ENCODE measurements at regions not wholly inside any gene's neighbourhood (a gene's known extent, or its start where the extent isn't known, plus 50 kb on each side); places are given as distances from the start of the nearest gene placed in this dataset.

- ATAC-seq = no peak
These were observed 270.9 kb upstream of the PLXNA2 start for GRCh38 chr1:208515129-208515528.

GRCh38 chr1:208516780-208517179 is 272.6 kb upstream of the PLXNA2 start:
- no peaks in the 10 kb centered on the region for H3K27me3 Mint-ChIP-seq (ENCODE audit: low read depth)
- no peaks in the 10 kb centered on the region for H3K4me1 Mint-ChIP-seq (ENCODE audit: low read depth)
- DNase-seq (no peak), ATAC-seq (no peak)
- H3K36me3 Mint-ChIP-seq (ENCODE audit: insufficient read depth) = no peaks in the 10 kb centered on the region
- H3K4me3 Mint-ChIP-seq = no peak overlapping the region
- peaks cover 8% of the 10 kb centered on the region for H3K9me3 Mint-ChIP-seq

More at GRCh38 chr1:208515129-208515528, 270.9 kb upstream of the PLXNA2 start:
- peaks cover 8% of the 10 kb centered on the region for H3K9me3 Mint-ChIP-seq
- H3K36me3 Mint-ChIP-seq (ENCODE audit: insufficient read depth) = no peaks in the 10 kb centered on the region
- H3K4me1 Mint-ChIP-seq (ENCODE audit: low read depth) = no peaks in the 10 kb centered on the region
- no peaks in the 10 kb centered on the region for H3K27me3 Mint-ChIP-seq (ENCODE audit: low read depth)
- DNase-seq = no peak
- no peak overlapping the region for H3K4me3 Mint-ChIP-seq

- no peak for DNase-seq
- no peak for ATAC-seq
These were observed 276.4 kb upstream of the PLXNA2 start for GRCh38 chr1:208520438-208521099.

GRCh38 chr1:208521534-208521933 is 277.4 kb upstream of the PLXNA2 start:
- ATAC-seq = no peak
- Mint-ChIP-seq H3K9me3 (peaks cover 5% of the 10 kb centered on the region), H3K27me3 (ENCODE audit: low read depth) (no peaks in the 10 kb centered on the region)

More at GRCh38 chr1:208520438-208521099, 276.4 kb upstream of the PLXNA2 start:
- H3K4me1 Mint-ChIP-seq (ENCODE audit: low read depth) = no peaks in the 10 kb centered on the region
- H3K36me3 Mint-ChIP-seq (ENCODE audit: insufficient read depth) = no peaks in the 10 kb centered on the region
- no peak overlapping the region for H3K4me3 Mint-ChIP-seq
- peaks cover 5% of the 10 kb centered on the region for H3K9me3 Mint-ChIP-seq
- no peaks in the 10 kb centered on the region for H3K27me3 Mint-ChIP-seq (ENCODE audit: low read depth)

GRCh38 chr1:208523007-208523406 is 278.8 kb upstream of the PLXNA2 start:
- H3K4me3 Mint-ChIP-seq = no peak overlapping the region
- DNase-seq = no peak

More at GRCh38 chr1:208521534-208521933, 277.4 kb upstream of the PLXNA2 start:
- no peaks in the 10 kb centered on the region for H3K4me1 Mint-ChIP-seq (ENCODE audit: low read depth)
- H3K4me3 Mint-ChIP-seq = no peak overlapping the region
- H3K36me3 Mint-ChIP-seq (ENCODE audit: insufficient read depth) = no peaks in the 10 kb centered on the region
- no peak for DNase-seq

GRCh38 chr1:208524376-208524775 is 280.2 kb upstream of the PLXNA2 start:
- no peaks in the 10 kb centered on the region for H3K36me3 Mint-ChIP-seq (ENCODE audit: insufficient read depth)

More at GRCh38 chr1:208523007-208523406, 278.8 kb upstream of the PLXNA2 start:
- Mint-ChIP-seq H3K36me3 (ENCODE audit: insufficient read depth) (no peaks in the 10 kb centered on the region), H3K4me1 (ENCODE audit: low read depth) (no peaks in the 10 kb centered on the region), H3K9me3 (no peaks in the 10 kb centered on the region), H3K27me3 (ENCODE audit: low read depth) (peaks cover 3% of the 10 kb centered on the region)
- ATAC-seq = no peak

GRCh38 chr1:208524925-208525324 is 280.7 kb upstream of the PLXNA2 start:
- H3K9me3 Mint-ChIP-seq = no peaks in the 10 kb centered on the region
- peaks cover 3% of the 10 kb centered on the region for H3K27me3 Mint-ChIP-seq (ENCODE audit: low read depth)
- ATAC-seq (no peak), DNase-seq (no peak)
- no peak overlapping the region for H3K4me3 Mint-ChIP-seq
- no peaks in the 10 kb centered on the region for H3K36me3 Mint-ChIP-seq (ENCODE audit: insufficient read depth)
- H3K4me1 Mint-ChIP-seq (ENCODE audit: low read depth) = no peaks in the 10 kb centered on the region

More at GRCh38 chr1:208524376-208524775, 280.2 kb upstream of the PLXNA2 start:
- H3K9me3 Mint-ChIP-seq = no peaks in the 10 kb centered on the region
- H3K27me3 Mint-ChIP-seq (ENCODE audit: low read depth) = peaks cover 3% of the 10 kb centered on the region
- ATAC-seq = no peak
- no peak for DNase-seq
- H3K4me1 Mint-ChIP-seq (ENCODE audit: low read depth) = no peaks in the 10 kb centered on the region
- no peak overlapping the region for H3K4me3 Mint-ChIP-seq

GRCh38 chr1:208525417-208525816 is 281.2 kb upstream of the PLXNA2 start:
- Mint-ChIP-seq H3K4me3 (no peak overlapping the region), H3K9me3 (no peaks in the 10 kb centered on the region), H3K27me3 (ENCODE audit: low read depth) (peaks cover 3% of the 10 kb centered on the region), H3K4me1 (ENCODE audit: low read depth) (no peaks in the 10 kb centered on the region), H3K36me3 (ENCODE audit: insufficient read depth) (no peaks in the 10 kb centered on the region)
- DNase-seq = no peak
- ATAC-seq = no peak

GRCh38 chr1:208526613-208527125 is 282.5 kb upstream of the PLXNA2 start:
- ATAC-seq (no peak), DNase-seq (no peak)
- Mint-ChIP-seq H3K27me3 (ENCODE audit: low read depth) (peaks cover 3% of the 10 kb centered on the region), H3K4me1 (ENCODE audit: low read depth) (no peaks in the 10 kb centered on the region), H3K36me3 (ENCODE audit: insufficient read depth) (no peaks in the 10 kb centered on the region), H3K9me3 (no peaks in the 10 kb centered on the region), H3K4me3 (no peak overlapping the region)

GRCh38 chr1:208527156-208527555 is 283.0 kb upstream of the PLXNA2 start:
- H3K4me3 Mint-ChIP-seq = no peak overlapping the region
- peaks cover 3% of the 10 kb centered on the region for H3K27me3 Mint-ChIP-seq (ENCODE audit: low read depth)
- H3K36me3 Mint-ChIP-seq (ENCODE audit: insufficient read depth) = no peaks in the 10 kb centered on the region
- DNase-seq = no peak
- no peaks in the 10 kb centered on the region for H3K4me1 Mint-ChIP-seq (ENCODE audit: low read depth)
- no peaks in the 10 kb centered on the region for H3K9me3 Mint-ChIP-seq
- ATAC-seq = no peak

- Mint-ChIP-seq H3K4me3 (no peak overlapping the region), H3K4me1 (ENCODE audit: low read depth) (no peaks in the 10 kb centered on the region), H3K9me3 (no peaks in the 10 kb centered on the region), H3K36me3 (ENCODE audit: insufficient read depth) (no peaks in the 10 kb centered on the region), H3K27me3 (ENCODE audit: low read depth) (peaks cover 3% of the 10 kb centered on the region)
- ATAC-seq (no peak), DNase-seq (no peak)
These were observed 284.5 kb upstream of the PLXNA2 start for GRCh38 chr1:208528578-208529240.

- Mint-ChIP-seq H3K4me3 (no peak overlapping the region), H3K9me3 (no peaks in the 10 kb centered on the region), H3K36me3 (ENCODE audit: insufficient read depth) (no peaks in the 10 kb centered on the region), H3K4me1 (ENCODE audit: low read depth) (no peaks in the 10 kb centered on the region), H3K27me3 (ENCODE audit: low read depth) (peaks cover 5% of the 10 kb centered on the region)
- DNase-seq (no peak), ATAC-seq (no peak)
These were observed 287.0 kb upstream of the PLXNA2 start for GRCh38 chr1:208531003-208531750.

- Mint-ChIP-seq H3K27me3 (ENCODE audit: low read depth) (peaks cover 8% of the 10 kb centered on the region), H3K4me1 (ENCODE audit: low read depth) (no peaks in the 10 kb centered on the region), H3K9me3 (no peaks in the 10 kb centered on the region), H3K36me3 (ENCODE audit: insufficient read depth) (no peaks in the 10 kb centered on the region), H3K4me3 (no peak overlapping the region)
- ATAC-seq (no peak), DNase-seq (no peak)
These were observed 289.8 kb upstream of the PLXNA2 start for GRCh38 chr1:208533746-208534598.

- Mint-ChIP-seq H3K9me3 (no peaks in the 10 kb centered on the region), H3K4me1 (ENCODE audit: low read depth) (no peaks in the 10 kb centered on the region), H3K27me3 (ENCODE audit: low read depth) (peaks cover 8% of the 10 kb centered on the region), H3K36me3 (ENCODE audit: insufficient read depth) (no peaks in the 10 kb centered on the region), H3K4me3 (no peak overlapping the region)
- ATAC-seq (no peak), DNase-seq (no peak)
These were observed 290.4 kb upstream of the PLXNA2 start for GRCh38 chr1:208534599-208534897.

Data from activated T-cell treated with anti-CD3 and anti-CD28 coated beads, Interleukin-2, amount 50 U/mL, for 4 hours (primary cell).